GM23338 (cell line): ENCODE measurements at regions not wholly inside any gene's neighbourhood (a gene's known extent, or its start where the extent isn't known, plus 50 kb on each side); places are given as distances from the start of the nearest gene placed in this dataset.

Experiments used
- ATAC-seq: fragments of 200-7000 bp; cut with Tn5 transposase; 3 replicates; pipeline ENCODE4 v1.9.1; 2020
- DNase-seq: peaks from one replicate; pipeline ENCODE4 v3.0.0-alpha.2; 2015; ENCODE audit warnings: low spot score
- H2AFZ ChIP-seq: fragments of 200-600 bp; sonication (generic); 2 replicates; pipeline ENCODE4 v1.8.0; 2016; ENCODE audit warnings: antibody characterized with exemption, mild to moderate bottlenecking, moderate library complexity
- H3F3A ChIP-seq: fragments of 200-600 bp; sonication (generic); replicated peaks from 2 replicates; pipeline ENCODE4 v1.8.0; 2017; ENCODE audit warnings: antibody characterized with exemption, mixed run types, low read depth
- H3K27ac ChIP-seq: fragments of 200-600 bp; sonication (generic); 2 replicates; pipeline ENCODE4 v1.6.1; 2016; ENCODE audit warnings: low read depth
- H3K27me3 ChIP-seq: fragments of 200-600 bp; sonication (generic); 2 replicates; pipeline ENCODE4 v1.8.0; 2016; ENCODE audit warnings: mild to moderate bottlenecking, mixed run types, moderate library complexity; ENCODE audit not compliant: insufficient read depth
- H3K36me3 ChIP-seq: fragments of 200-600 bp; sonication (generic); 2 replicates; pipeline ENCODE4 v1.8.0; 2016; ENCODE audit warnings: mild to moderate bottlenecking; ENCODE audit not compliant: insufficient read depth
- H3K4me1 ChIP-seq: fragments of 200-600 bp; sonication (generic); 2 replicates; pipeline ENCODE4 v1.8.0; 2016; ENCODE audit warnings: mild to moderate bottlenecking, moderate library complexity; ENCODE audit not compliant: insufficient read depth
- H3K4me2 ChIP-seq: fragments of 200-600 bp; sonication (generic); 2 replicates; pipeline ENCODE4 v1.7.1; 2017; ENCODE audit warnings: mixed run types
- H3K4me3 ChIP-seq: fragments of 200-600 bp; sonication (generic); 2 replicates; pipeline ENCODE4 v1.6.1; 2016; ENCODE audit warnings: mixed run types
- H3K79me2 ChIP-seq: fragments of 200-600 bp; sonication (generic); replicated peaks from 2 replicates; pipeline ENCODE4 v1.8.0; 2017; ENCODE audit warnings: mild to moderate bottlenecking; ENCODE audit not compliant: insufficient read depth
- H3K9me2 ChIP-seq: fragments of 200-600 bp; sonication (generic); 2 replicates; pipeline ENCODE4 v1.8.0; 2017; ENCODE audit not compliant: insufficient read depth
- H4K20me1 ChIP-seq: fragments of 200-600 bp; sonication (generic); replicated peaks from 2 replicates; pipeline ENCODE4 v1.8.0; 2017; ENCODE audit warnings: mild to moderate bottlenecking; ENCODE audit not compliant: insufficient read depth
- H3K27ac Mint-ChIP-seq: 2 replicates; pipeline ENCODE4 v1.8.0; 2020; ENCODE audit warnings: inconsistent platforms, mild to moderate bottlenecking, moderate library complexity, mixed read lengths
- H3K27me3 Mint-ChIP-seq: 3 replicates; pipeline ENCODE4 v1.8.0; 2022; ENCODE audit warnings: low read depth, mild to moderate bottlenecking, moderate library complexity, mixed read lengths, inconsistent platforms; ENCODE audit not compliant: insufficient read depth, poor library complexity
- H3K36me3 Mint-ChIP-seq: 3 replicates; pipeline ENCODE4 v1.8.0; 2021; ENCODE audit warnings: low read depth, mild to moderate bottlenecking, inconsistent platforms, moderate library complexity, mixed read lengths
- H3K4me1 Mint-ChIP-seq: 3 replicates; pipeline ENCODE4 v1.8.0; 2020; ENCODE audit warnings: mild to moderate bottlenecking, inconsistent platforms, mixed read lengths
- H3K4me3 Mint-ChIP-seq: 3 replicates; pipeline ENCODE4 v1.8.0; 2021; ENCODE audit warnings: moderate library complexity, mild to moderate bottlenecking, inconsistent platforms, mixed read lengths
- H3K9me3 Mint-ChIP-seq: 3 replicates; pipeline ENCODE4 v1.8.0; 2020; ENCODE audit warnings: moderate library complexity, mild to moderate bottlenecking, inconsistent platforms, mixed read lengths
- EZH2phosphoT487 ChIP-seq: fragments of 200-600 bp; sonication (generic); IDR thresholded peaks from one replicate; pipeline ENCODE4 v1.8.1; 2018; ENCODE audit warnings: antibody characterized with exemption; ENCODE audit not compliant: unreplicated experiment
- TF ChIP-seq, protein P1 (sequence below): IDR thresholded peaks from 2 replicates; pipeline ENCODE4 v1.6.1; 2016; ENCODE audit warnings: antibody characterized with exemption
- TF ChIP-seq, protein P2 (sequence below): fragments of 250-450 bp; sonication (Bioruptor Pico); IDR thresholded peaks from 2 replicates; pipeline ENCODE4 v1.5.0; 2020; ENCODE audit warnings: mild to moderate bottlenecking, moderate library complexity

DNA sequence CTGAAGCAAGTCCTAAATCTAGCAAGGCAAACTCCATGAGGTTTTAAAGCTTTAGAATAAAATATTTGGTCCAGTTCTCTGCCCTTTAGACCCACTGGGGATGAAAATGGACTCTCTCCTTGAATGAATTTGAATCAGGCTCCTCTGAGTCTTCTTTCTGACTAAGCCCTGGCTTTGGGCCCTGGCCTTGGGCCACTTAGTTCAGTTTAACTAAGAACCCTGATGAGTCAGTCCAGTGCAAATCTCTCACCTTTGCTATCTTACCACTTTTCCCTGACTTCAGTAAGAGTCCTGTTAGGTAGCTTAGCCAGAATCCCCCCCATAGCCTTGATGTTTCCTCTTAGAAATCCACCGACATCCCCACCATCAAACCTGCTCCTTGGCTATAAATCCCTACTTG is 427.5 kb downstream of the SNAPC1 start:
- Mint-ChIP-seq H3K27me3 (peaks cover 1% of the 10 kb centered on the region), H3K4me1 (peaks cover 3% of the 10 kb centered on the region), H3K9me3 (no peaks in the 10 kb centered on the region; the same call in 2 of the 3 replicates), H3K4me3 (no peak overlapping the region), H3K36me3 (no peaks in the 10 kb centered on the region), H3K27ac (no peak overlapping the region)
- Histone ChIP-seq H3K4me1 (no peaks in the 10 kb centered on the region), H3K9me2 (peaks cover 18% of the 10 kb centered on the region; the same call in 1 of the 2 replicates), H3K79me2 (no peaks in the 10 kb centered on the region), H3K4me2 (no peak overlapping the region), H3K27me3 (no peaks in the 10 kb centered on the region), H4K20me1 (no peaks in the 10 kb centered on the region), H3K36me3 (no peaks in the 10 kb centered on the region), H3F3A (no peaks in the 10 kb centered on the region), H3K27ac (no peak overlapping the region), H2AFZ (no peak overlapping the region), H3K4me3 (no peak overlapping the region)
- DNase-seq (no peak), ATAC-seq (no peak)
- TF ChIP-seq, protein P1, sequence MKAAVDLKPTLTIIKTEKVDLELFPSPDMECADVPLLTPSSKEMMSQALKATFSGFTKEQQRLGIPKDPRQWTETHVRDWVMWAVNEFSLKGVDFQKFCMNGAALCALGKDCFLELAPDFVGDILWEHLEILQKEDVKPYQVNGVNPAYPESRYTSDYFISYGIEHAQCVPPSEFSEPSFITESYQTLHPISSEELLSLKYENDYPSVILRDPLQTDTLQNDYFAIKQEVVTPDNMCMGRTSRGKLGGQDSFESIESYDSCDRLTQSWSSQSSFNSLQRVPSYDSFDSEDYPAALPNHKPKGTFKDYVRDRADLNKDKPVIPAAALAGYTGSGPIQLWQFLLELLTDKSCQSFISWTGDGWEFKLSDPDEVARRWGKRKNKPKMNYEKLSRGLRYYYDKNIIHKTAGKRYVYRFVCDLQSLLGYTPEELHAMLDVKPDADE, result no peak
- no peak for TF ChIP-seq EZH2phosphoT487

DNA sequence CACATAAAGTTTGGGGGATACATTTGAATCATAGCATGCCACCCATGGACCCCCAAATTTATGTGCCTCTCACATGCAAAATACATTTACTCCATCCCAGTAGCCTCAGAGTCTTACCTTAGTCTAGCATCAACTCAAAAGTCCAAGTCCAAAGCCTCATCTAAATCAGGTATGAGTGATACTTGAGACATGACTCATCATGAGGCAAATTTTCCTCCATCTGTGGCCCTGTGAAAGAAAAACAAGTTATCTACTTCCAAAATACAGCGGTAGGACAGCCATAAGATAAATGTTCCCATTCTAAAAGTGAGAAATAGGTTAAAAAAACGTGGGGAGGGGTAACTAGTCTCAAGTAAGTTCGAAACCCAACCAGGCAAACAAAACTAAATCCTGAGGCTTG is 444.2 kb downstream of the SNAPC1 start:
- no peak overlapping the region for H3K27ac Mint-ChIP-seq

More for the DNA sequence above, 444.2 kb downstream of the SNAPC1 start:
- no peaks in the 10 kb centered on the region for H3F3A ChIP-seq
- peaks cover 4% of the 10 kb centered on the region; the same call in 1 of the 2 replicates for H3K36me3 ChIP-seq
- no peak overlapping the region for H3K27ac ChIP-seq
- H3K27me3 Mint-ChIP-seq, result peaks cover 2% of the 10 kb centered on the region
- no peaks in the 10 kb centered on the region for H3K79me2 ChIP-seq
- ATAC-seq (no peak), DNase-seq (no peak)
- no peak overlapping the region for H3K4me3 Mint-ChIP-seq
- TF ChIP-seq, protein P2, sequence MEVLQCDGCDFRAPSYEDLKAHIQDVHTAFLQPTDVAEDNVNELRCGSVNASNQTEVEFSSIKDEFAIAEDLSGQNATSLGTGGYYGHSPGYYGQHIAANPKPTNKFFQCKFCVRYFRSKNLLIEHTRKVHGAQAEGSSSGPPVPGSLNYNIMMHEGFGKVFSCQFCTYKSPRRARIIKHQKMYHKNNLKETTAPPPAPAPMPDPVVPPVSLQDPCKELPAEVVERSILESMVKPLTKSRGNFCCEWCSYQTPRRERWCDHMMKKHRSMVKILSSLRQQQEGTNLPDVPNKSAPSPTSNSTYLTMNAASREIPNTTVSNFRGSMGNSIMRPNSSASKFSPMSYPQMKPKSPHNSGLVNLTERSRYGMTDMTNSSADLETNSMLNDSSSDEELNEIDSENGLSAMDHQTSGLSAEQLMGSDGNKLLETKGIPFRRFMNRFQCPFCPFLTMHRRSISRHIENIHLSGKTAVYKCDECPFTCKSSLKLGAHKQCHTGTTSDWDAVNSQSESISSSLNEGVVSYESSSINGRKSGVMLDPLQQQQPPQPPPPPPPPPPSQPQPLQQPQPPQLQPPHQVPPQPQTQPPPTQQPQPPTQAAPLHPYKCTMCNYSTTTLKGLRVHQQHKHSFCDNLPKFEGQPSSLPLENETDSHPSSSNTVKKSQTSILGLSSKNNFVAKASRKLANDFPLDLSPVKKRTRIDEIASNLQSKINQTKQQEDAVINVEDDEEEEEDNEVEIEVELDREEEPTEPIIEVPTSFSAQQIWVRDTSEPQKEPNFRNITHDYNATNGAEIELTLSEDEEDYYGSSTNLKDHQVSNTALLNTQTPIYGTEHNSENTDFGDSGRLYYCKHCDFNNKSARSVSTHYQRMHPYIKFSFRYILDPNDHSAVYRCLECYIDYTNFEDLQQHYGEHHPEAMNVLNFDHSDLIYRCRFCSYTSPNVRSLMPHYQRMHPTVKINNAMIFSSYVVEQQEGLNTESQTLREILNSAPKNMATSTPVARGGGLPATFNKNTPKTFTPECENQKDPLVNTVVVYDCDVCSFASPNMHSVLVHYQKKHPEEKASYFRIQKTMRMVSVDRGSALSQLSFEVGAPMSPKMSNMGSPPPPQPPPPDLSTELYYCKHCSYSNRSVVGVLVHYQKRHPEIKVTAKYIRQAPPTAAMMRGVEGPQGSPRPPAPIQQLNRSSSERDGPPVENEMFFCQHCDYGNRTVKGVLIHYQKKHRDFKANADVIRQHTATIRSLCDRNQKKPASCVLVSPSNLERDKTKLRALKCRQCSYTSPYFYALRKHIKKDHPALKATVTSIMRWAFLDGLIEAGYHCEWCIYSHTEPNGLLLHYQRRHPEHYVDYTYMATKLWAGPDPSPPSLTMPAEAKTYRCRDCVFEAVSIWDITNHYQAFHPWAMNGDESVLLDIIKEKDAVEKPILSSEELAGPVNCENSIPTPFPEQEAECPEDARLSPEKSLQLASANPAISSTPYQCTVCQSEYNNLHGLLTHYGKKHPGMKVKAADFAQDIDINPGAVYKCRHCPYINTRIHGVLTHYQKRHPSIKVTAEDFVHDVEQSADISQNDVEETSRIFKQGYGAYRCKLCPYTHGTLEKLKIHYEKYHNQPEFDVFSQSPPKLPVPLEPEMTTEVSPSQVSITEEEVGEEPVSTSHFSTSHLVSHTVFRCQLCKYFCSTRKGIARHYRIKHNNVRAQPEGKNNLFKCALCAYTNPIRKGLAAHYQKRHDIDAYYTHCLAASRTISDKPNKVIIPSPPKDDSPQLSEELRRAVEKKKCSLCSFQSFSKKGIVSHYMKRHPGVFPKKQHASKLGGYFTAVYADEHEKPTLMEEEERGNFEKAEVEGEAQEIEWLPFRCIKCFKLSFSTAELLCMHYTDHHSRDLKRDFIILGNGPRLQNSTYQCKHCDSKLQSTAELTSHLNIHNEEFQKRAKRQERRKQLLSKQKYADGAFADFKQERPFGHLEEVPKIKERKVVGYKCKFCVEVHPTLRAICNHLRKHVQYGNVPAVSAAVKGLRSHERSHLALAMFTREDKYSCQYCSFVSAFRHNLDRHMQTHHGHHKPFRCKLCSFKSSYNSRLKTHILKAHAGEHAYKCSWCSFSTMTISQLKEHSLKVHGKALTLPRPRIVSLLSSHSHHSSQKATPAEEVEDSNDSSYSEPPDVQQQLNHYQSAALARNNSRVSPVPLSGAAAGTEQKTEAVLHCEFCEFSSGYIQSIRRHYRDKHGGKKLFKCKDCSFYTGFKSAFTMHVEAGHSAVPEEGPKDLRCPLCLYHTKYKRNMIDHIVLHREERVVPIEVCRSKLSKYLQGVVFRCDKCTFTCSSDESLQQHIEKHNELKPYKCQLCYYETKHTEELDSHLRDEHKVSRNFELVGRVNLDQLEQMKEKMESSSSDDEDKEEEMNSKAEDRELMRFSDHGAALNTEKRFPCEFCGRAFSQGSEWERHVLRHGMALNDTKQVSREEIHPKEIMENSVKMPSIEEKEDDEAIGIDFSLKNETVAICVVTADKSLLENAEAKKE (CRISPR knock-in tag), result no peak
- TF ChIP-seq EZH2phosphoT487, result no peak
- no peaks in the 10 kb centered on the region for H3K27me3 ChIP-seq
- H4K20me1 ChIP-seq, result no peaks in the 10 kb centered on the region
- no peak overlapping the region for H3K4me3 ChIP-seq
- H2AFZ ChIP-seq, result no peak overlapping the region
- H3K4me2 ChIP-seq, result no peak overlapping the region
- no peaks in the 10 kb centered on the region for H3K4me1 ChIP-seq
- H3K4me1 Mint-ChIP-seq, result no peaks in the 10 kb centered on the region
- peaks cover 18% of the 10 kb centered on the region for H3K9me2 ChIP-seq
- peaks cover 35% of the 10 kb centered on the region for H3K9me3 Mint-ChIP-seq
- H3K36me3 Mint-ChIP-seq, result peaks cover 19% of the 10 kb centered on the region
